ENCODE measurements at regions not wholly inside any gene's neighbourhood (a gene's known extent, or its start where the extent isn't known, plus 50 kb on each side); places are given as distances from the start of the nearest gene placed in this dataset.
A peak's percentile ranks its signal among the peaks of the same experiment; 100 is the strongest.

GRCh38 chr10:113992471-113993011 lies 51.1 kb upstream of the ADRB1 start:
- H3K27ac ChIP-seq: no peak overlapping the region
- no peak for DNase-seq (ENCODE audit: low read depth in 1 of 2, low spot score in 1 of 2)
- no peaks in the 10 kb centered on the region for H3K27me3 ChIP-seq
- no peaks in the 10 kb centered on the region for H3K36me3 ChIP-seq
- no peak overlapping the region for H3K4me3 ChIP-seq
- H3K4me1 ChIP-seq (ENCODE audit: low read depth): no peaks in the 10 kb centered on the region
- TF ChIP-seq CTCF (IDR thresholded peaks at IDR 0.05; ENCODE audit: low read depth, low read length): no peak
- no peaks in the 10 kb centered on the region for H3K9me3 ChIP-seq (ENCODE audit: low read depth)

- Histone ChIP-seq H3K4me3 (no peak overlapping the region), H3K27me3 (no peaks in the 10 kb centered on the region), H3K9me3 (ENCODE audit: low read depth) (no peaks in the 10 kb centered on the region), H3K4me1 (ENCODE audit: low read depth) (no peaks in the 10 kb centered on the region), H3K27ac (no peak overlapping the region), H3K36me3 (no peaks in the 10 kb centered on the region)
- peak in 1 of 2 donors; percentile 17 for DNase-seq (ENCODE audit: low read depth in 1 of 2, low spot score in 1 of 2)
- TF ChIP-seq CTCF (IDR thresholded peaks at IDR 0.05; ENCODE audit: low read depth, low read length): no peak
These were observed 50.1 kb upstream of the ADRB1 start for GRCh38 chr10:113993489-113993991.
